NB4 (cell line): ENCODE measurements at regions not wholly inside any gene's neighbourhood (a gene's known extent, or its start where the extent isn't known, plus 50 kb on each side); places are given as distances from the start of the nearest gene placed in this dataset.

Experiments
- DNase-seq: peaks from one replicate; pipeline ENCODE4 v3.0.0; 2010; ENCODE audit warnings: low read depth
- H3K4me3 ChIP-seq: one replicate; pipeline ENCODE4 v1.5.1; 2011; ENCODE audit warnings: mild to moderate bottlenecking, low read depth, low read length, moderate library complexity
- CTCF ChIP-seq: IDR thresholded peaks from one replicate; pipeline ENCODE4 v1.5.1; 2012; ENCODE audit warnings: low read depth, low read length
- MAX ChIP-seq: IDR thresholded peaks from 2 replicates; pipeline ENCODE4 v1.6.1; 2011; ENCODE audit warnings: low read depth, low read length
- MYC ChIP-seq: IDR thresholded peaks from 2 replicates; pipeline ENCODE4 v1.6.1; 2011; ENCODE audit warnings: low read depth, low read length
- POLR2A ChIP-seq: IDR thresholded peaks from 2 replicates; pipeline ENCODE4 v1.6.1; 2011; ENCODE audit warnings: mild to moderate bottlenecking; ENCODE audit not compliant: insufficient read length; ENCODE audit errors: extremely low read depth

GRCh38 chr3:102189541-102189940 is 245.3 kb upstream of the ZPLD1 start:
- no peak for DNase-seq
- TF ChIP-seq MAX (no peak), CTCF (no peak), POLR2A (no peak), MYC (no peak)

GRCh38 chr3:102189956-102190723 is 244.7 kb upstream of the ZPLD1 start:
- TF ChIP-seq POLR2A (no peak), MAX (no peak), MYC (no peak), CTCF (no peak)
- no peak overlapping the region for H3K4me3 ChIP-seq
- DNase-seq: no peak

More at GRCh38 chr3:102189541-102189940, 245.3 kb upstream of the ZPLD1 start:
- H3K4me3 ChIP-seq: no peak overlapping the region

- no peak for DNase-seq
- H3K4me3 ChIP-seq: no peak overlapping the region
- TF ChIP-seq CTCF (no peak), MYC (no peak), MAX (no peak), POLR2A (no peak)
These were observed 242.2 kb upstream of the ZPLD1 start for GRCh38 chr3:102192575-102192974.

- DNase-seq: no peak
- H3K4me3 ChIP-seq: no peak overlapping the region
- TF ChIP-seq POLR2A (no peak), MAX (no peak), CTCF (no peak), MYC (no peak)
These were observed 241.6 kb upstream of the ZPLD1 start for GRCh38 chr3:102193255-102193654.

- DNase-seq: no peak
- TF ChIP-seq MAX (no peak), POLR2A (no peak), MYC (no peak), CTCF (no peak)
- no peak overlapping the region for H3K4me3 ChIP-seq
These were observed 240.8 kb upstream of the ZPLD1 start for GRCh38 chr3:102194001-102194400.
